ENCODE measurements at regions not wholly inside any gene's neighbourhood (a gene's known extent, or its start where the extent isn't known, plus 50 kb on each side); places are given as distances from the start of the nearest gene placed in this dataset.

DNA sequence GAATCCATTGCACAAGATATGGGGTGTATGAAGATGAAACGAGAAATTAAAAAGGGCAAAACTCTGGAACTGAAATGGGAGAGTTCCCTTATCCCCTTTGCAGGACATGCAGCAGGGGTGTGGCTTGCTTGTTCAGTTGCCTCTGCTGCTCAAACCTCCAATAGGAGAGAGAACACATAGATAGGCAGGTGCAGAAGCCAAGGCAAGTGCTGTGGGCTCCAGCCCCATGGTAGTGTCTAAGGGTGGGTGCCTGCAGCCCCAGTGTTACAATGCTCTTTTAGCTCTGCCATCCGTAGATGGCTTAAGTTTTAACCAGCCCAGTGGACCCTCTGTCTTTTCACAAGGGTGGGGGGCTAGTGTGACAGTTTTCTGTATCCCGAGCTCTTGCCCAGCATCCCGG, 69.7 kb downstream of the CMAS start:
- TF ChIP-seq, protein P1, sequence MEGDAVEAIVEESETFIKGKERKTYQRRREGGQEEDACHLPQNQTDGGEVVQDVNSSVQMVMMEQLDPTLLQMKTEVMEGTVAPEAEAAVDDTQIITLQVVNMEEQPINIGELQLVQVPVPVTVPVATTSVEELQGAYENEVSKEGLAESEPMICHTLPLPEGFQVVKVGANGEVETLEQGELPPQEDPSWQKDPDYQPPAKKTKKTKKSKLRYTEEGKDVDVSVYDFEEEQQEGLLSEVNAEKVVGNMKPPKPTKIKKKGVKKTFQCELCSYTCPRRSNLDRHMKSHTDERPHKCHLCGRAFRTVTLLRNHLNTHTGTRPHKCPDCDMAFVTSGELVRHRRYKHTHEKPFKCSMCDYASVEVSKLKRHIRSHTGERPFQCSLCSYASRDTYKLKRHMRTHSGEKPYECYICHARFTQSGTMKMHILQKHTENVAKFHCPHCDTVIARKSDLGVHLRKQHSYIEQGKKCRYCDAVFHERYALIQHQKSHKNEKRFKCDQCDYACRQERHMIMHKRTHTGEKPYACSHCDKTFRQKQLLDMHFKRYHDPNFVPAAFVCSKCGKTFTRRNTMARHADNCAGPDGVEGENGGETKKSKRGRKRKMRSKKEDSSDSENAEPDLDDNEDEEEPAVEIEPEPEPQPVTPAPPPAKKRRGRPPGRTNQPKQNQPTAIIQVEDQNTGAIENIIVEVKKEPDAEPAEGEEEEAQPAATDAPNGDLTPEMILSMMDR (IDR thresholded peaks at IDR 0.05), result no peak
- Mint-ChIP-seq H3K27ac (no peak overlapping the region), H3K36me3 (no peaks in the 10 kb centered on the region), H3K4me1 (no peaks in the 10 kb centered on the region), H3K4me3 (no peak overlapping the region), H3K9me3 (peaks cover 0 to 2% (median 0%) of the 10 kb centered on the region in 7 donors), H3K27me3 (ENCODE audit: low read depth in 3 of 3) (peaks cover 3 to 12% (median 5%) of the 10 kb centered on the region in 3 donors)
- Histone ChIP-seq H3K9me3 (replicated peaks in 1 of 2; ENCODE audit: control insufficient read depth in 1 of 2, insufficient read depth in 1 of 2, low read length in 2 of 2) (no peaks in the 10 kb centered on the region), H3K79me2 (ENCODE audit: insufficient read depth, low read length) (no peaks in the 10 kb centered on the region), H2AFZ (ENCODE audit: insufficient read depth, low read depth, low read length, poor library complexity, severe bottlenecking) (no peak overlapping the region), H3K4me3 (replicated peaks in 1 of 3; ENCODE audit: low read depth in 2 of 3, low read length in 3 of 3) (no peak overlapping the region), H3K4me2 (replicated peaks; ENCODE audit: extremely low read depth, low read length, poor library complexity, severe bottlenecking) (no peak overlapping the region), H4K20me1 (ENCODE audit: insufficient read depth, low read length) (no peaks in the 10 kb centered on the region), H3K4me1 (ENCODE audit: control insufficient read depth in 1 of 2, insufficient read depth in 2 of 2, low read length in 2 of 2) (no peaks in the 10 kb centered on the region), H3K27ac (ENCODE audit: low read depth in 1 of 2, low read length in 2 of 2) (no peak overlapping the region), H3K36me3 (replicated peaks in 1 of 2; ENCODE audit: control insufficient read depth in 1 of 2, insufficient read depth in 2 of 2, low read length in 2 of 2) (no peaks in the 10 kb centered on the region), H3K9ac (ENCODE audit: insufficient read depth, low read length, poor library complexity, severe bottlenecking) (no peak overlapping the region), H3K27me3 (ENCODE audit: control insufficient read depth in 2 of 2, insufficient read depth in 2 of 2, low read length in 2 of 2) (no peaks in the 10 kb centered on the region)
- no peak for DNase-seq
- intact Hi-C loops (cut with micrococcal nuclease), result no loop called here
- WGBS (ENCODE audit: insufficient coverage), result 93% methylated on average over 3 of the region's 4 CpGs

DNA sequence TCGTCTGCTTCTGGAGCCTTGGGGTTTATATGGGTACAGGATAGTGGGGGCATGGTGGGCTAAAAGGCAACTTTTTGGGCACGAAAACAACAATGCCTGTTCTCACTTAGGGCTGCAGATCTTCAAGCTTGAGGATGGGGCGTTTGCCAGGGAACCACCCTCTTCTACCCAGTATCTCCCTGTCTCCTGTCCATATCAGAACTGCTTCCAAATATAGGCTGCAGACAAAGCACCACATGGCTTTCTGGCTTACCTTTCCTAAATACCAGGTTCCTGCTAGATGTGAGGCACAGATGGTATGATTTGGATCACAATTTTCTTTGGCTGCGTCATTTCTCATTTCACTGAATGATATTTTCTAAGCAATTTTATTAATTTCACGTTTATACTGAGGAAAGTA, 70.4 kb downstream of the CMAS start:
- H3K36me3 ChIP-seq (replicated peaks in 1 of 2; ENCODE audit: control insufficient read depth in 1 of 2, insufficient read depth in 2 of 2, low read length in 2 of 2), result no peaks in the 10 kb centered on the region
- H3K27me3 ChIP-seq (ENCODE audit: control insufficient read depth in 2 of 2, insufficient read depth in 2 of 2, low read length in 2 of 2), result no peaks in the 10 kb centered on the region
- intact Hi-C loops (cut with micrococcal nuclease), result no loop called here
- Mint-ChIP-seq H3K9me3 (peaks cover 0 to 2% (median 0%) of the 10 kb centered on the region in 7 donors), H3K4me3 (no peak overlapping the region), H3K4me1 (no peaks in the 10 kb centered on the region), H3K27ac (no peak overlapping the region), H3K27me3 (ENCODE audit: low read depth in 3 of 3) (peaks cover 3 to 12% (median 5%) of the 10 kb centered on the region in 3 donors), H3K36me3 (no peaks in the 10 kb centered on the region)
- TF ChIP-seq, protein P1 (IDR thresholded peaks at IDR 0.05), result no peak
- no peak overlapping the region for H3K9ac ChIP-seq (ENCODE audit: insufficient read depth, low read length, poor library complexity, severe bottlenecking)
- no peak overlapping the region for H3K4me3 ChIP-seq (replicated peaks in 1 of 3; ENCODE audit: low read depth in 2 of 3, low read length in 3 of 3)
- no peaks in the 10 kb centered on the region for H4K20me1 ChIP-seq (ENCODE audit: insufficient read depth, low read length)
- H3K4me1 ChIP-seq (ENCODE audit: control insufficient read depth in 1 of 2, insufficient read depth in 2 of 2, low read length in 2 of 2), result no peaks in the 10 kb centered on the region
- no peaks in the 10 kb centered on the region for H3K79me2 ChIP-seq (ENCODE audit: insufficient read depth, low read length)
- H3K27ac ChIP-seq (ENCODE audit: low read depth in 1 of 2, low read length in 2 of 2), result no peak overlapping the region
- DNase-seq, result no peak
- WGBS (ENCODE audit: insufficient coverage), result no CpG with 5 or more reads among the region's 5 CpGs
- H3K4me2 ChIP-seq (replicated peaks; ENCODE audit: extremely low read depth, low read length, poor library complexity, severe bottlenecking), result no peak overlapping the region
- no peak overlapping the region for H2AFZ ChIP-seq (ENCODE audit: insufficient read depth, low read depth, low read length, poor library complexity, severe bottlenecking)
- H3K9me3 ChIP-seq (replicated peaks in 1 of 2; ENCODE audit: control insufficient read depth in 1 of 2, insufficient read depth in 1 of 2, low read length in 2 of 2), result no peaks in the 10 kb centered on the region
